NCI-H146 treated with DMSO at 0.1 percent for 48 hours (cell line): ENCODE measurements at regions not wholly inside any gene's neighbourhood (a gene's known extent, or its start where the extent isn't known, plus 50 kb on each side); places are given as distances from the start of the nearest gene placed in this dataset.
"Not testable (repeated sequence)": the region's sequence is repeated elsewhere in the genome, so short reads cannot be mapped to it uniquely, and the experiment has no call there.

Experiments
- DNase-seq: peaks from one replicate; lab custom pipeline; 2025; ENCODE audit not compliant: unreplicated experiment; lab: John Stamatoyannopoulos, UW

DNA sequence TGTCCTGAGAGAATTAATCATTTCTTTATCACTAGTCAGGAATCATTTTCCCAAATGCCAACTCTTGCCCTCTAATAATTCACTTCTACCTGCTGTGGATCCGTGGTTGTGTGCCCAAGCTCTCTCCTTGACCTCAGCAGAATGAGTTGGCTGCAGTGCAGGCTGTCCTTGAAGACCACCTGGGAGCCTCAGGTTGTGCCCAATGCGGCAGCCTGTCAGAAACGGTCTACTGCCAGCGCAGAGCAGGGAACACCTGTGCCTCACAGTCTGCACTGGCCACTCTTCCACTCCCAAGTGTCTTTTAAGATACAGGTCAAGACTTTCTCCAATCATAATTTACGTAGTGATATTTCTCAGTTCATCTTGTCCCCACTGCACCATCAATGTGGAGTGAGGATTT lies 246.0 kb upstream of the PHF14 start:
- DNase-seq = no peak

DNA sequence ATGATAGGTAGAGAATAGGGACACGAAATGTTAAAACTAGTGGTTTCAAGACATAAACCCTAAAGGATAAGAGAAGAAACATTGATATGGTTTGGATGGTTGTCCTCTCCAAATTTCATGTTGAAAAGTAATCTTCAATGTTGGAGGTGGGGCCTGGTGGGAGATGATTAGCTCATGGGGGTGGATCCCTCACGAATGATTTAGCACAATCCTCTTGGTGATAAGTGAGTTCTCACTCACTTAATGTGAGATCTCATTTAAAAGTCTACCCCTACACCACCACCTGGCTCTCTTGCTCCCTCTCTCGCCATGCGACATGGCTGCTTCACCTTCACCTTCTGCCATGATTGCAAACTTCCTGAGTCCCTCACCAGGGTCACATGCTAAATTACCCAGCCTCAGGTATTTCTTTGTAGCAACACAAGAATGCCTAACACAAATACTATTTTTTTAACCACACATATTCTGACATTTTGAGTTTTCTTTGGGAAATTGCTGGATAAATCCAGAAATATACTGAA lies 242.4 kb upstream of the PHF14 start:
- DNase-seq = no peak

- no peak for DNase-seq
These were observed 239.9 kb upstream of the PHF14 start for GRCh38 chr7:10733747-10734146.

- DNase-seq = no peak
These were observed 239.1 kb upstream of the PHF14 start for GRCh38 chr7:10734595-10734994.

- no peak for DNase-seq
These were observed 234.3 kb upstream of the PHF14 start for GRCh38 chr7:10739401-10739800.

GRCh38 chr7:10740805-10741204 lies 232.9 kb upstream of the PHF14 start:
- no peak for DNase-seq

DNA sequence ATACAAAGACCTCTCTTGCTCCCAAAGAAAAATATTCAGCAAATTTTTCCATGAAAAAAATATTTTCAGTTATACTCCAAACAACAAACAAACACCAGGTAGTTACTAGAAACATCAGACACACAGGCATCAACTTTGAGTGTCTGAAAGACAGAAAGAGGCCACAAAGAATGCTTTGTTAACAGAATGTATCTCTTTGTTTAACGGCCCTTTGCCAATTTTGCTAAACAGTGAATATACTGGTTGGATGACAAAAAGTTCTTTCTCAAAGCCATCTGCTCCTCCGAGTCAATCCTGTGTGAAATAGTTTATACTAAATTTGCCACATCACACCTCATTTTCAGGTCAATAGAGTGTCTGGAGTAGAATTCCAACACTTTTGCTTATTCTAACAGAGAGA lies 216.7 kb upstream of the PHF14 start:
- DNase-seq = no peak

GRCh38 chr7:10759120-10759519 lies 214.6 kb upstream of the PHF14 start:
- DNase-seq = no peak

- no peak for DNase-seq
These were observed 205.9 kb upstream of the PHF14 start for GRCh38 chr7:10767771-10768170.

DNA sequence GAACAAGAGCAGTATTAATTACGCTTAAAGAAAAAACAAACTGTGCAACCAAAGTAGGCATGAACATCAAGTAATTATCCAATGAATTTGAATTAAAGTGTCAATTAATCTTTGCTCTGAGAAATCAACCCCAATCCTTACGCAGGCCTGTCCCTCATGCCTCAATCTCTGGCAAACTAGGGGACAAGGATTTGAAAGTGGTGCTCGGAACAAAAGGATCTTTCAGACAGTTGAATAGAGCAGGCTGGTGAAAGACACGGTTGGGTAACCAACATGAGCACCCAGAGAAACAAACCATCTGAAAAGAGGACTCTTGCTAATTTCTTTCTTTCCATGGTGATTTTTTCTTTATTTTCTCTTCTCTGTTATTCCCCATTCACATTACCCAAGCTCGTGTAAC lies 203.5 kb upstream of the PHF14 start:
- DNase-seq = no peak

DNA sequence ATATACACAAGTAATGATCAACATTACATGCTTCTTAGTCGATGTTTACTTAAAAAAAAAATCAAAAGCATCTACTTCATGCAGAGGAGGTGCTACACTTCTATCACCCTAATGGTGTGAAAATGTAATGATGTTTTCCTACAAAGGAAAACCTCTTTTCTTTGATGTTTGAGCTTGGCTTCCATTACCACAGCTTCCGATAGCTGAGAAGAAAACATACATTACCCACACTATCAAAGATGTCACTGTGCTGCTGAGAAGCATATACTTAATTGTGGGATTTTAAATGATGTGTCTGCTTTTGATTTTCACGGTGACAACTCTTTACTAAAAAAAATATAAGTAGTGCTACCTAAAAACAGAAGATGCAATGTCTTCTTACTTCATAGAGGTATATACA lies 200.2 kb upstream of the PHF14 start:
- DNase-seq = no peak

GRCh38 chr7:10779465-10780399 lies 193.9 kb upstream of the PHF14 start:
- DNase-seq = no peak

DNA sequence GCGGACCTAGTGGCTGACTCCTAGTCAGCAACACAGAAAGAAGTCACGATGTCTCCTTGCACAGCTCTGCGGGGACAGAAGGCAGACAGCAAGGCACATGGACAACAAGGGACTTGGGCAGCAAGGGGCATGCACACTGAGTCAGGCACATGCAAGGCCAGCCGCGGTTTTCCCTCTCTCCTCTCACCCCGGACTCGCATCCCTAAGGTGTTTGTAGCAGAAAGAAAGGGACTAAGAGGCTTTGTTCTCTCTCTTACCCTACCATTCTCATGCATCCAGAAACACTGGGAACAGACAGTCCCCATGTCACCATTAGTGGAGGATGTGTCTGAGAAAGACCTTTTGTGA lies 193.3 kb upstream of the PHF14 start:
- DNase-seq = no peak

DNA sequence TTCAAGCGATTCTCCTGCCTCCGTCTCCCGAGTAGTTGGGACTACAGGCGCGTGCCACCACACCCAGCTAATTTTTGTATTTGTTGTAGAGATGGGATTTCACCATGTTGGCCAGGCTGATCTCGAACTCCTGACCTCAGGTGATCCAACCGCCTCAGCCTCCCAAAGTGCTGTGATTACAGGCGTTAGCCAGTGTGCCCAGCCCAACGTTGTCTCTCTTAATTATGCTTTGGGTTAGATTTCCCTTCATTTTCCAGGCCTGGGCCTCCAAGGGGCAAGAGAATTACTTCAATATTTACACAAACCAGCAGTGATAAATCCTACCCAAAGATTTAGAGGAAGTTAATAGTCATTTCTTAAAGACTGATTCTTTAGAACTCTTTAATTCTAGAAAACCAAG lies 186.7 kb upstream of the PHF14 start:
- DNase-seq = not testable (repeated sequence)

DNA sequence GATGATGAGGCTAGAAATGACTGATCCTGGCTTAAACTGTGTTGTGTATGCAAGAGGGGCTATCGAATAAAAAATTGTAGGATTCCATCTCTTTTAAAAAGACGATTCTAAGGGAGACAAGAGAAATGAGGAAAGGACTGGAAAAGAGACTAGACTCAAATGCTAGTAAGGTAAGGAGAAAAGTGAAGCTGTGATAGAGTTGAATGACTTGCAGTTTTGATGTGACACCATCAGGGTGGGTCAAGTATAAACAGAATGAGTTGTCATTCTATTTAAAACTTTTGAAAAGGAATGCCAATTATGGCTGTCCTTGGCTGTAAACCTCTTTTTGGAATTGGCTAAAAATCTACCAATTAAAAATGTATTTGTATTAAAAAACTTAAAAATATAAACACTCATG lies 184.5 kb upstream of the PHF14 start:
- DNase-seq = no peak

GRCh38 chr7:10790910-10791309 lies 182.8 kb upstream of the PHF14 start:
- DNase-seq = no peak

DNA sequence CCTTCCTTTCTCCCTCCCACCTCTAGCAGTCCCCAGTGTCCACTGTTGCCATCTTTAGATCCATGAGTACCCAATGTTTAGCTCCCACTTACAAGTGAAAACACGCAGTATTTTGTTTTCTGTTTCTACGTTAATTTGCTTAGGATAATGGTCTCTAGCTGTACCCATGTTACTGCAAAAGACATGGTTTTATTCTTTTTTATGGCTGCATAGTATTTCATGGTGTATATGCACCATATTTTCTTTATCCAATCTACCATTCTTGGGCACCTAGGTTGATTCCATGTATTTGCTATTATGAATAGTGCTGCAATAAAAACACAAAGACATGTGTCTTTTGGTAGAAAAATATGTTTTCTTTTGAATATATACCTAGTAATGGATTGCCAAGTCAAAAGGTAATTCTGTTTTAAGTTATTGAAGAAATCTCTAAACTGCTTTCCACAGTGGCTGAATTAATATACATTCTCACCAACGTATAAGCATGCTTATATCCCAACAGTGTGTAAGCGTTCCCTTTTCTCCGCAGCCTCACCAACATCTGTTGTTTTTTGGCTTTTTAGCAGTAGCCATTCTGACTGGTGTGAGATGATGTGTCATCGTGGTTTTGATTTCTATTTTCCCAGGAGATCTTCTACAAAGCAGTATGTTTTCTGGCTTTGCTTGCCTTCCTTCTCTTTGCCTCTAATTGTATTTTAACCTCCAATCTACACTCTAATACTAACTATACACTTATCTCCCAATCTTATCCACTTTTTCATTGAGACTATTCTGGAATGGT lies 179.5 kb upstream of the PHF14 start:
- no peak for DNase-seq

- no peak for DNase-seq
These were observed 176.5 kb upstream of the PHF14 start for GRCh38 chr7:10797157-10797556.

DNA sequence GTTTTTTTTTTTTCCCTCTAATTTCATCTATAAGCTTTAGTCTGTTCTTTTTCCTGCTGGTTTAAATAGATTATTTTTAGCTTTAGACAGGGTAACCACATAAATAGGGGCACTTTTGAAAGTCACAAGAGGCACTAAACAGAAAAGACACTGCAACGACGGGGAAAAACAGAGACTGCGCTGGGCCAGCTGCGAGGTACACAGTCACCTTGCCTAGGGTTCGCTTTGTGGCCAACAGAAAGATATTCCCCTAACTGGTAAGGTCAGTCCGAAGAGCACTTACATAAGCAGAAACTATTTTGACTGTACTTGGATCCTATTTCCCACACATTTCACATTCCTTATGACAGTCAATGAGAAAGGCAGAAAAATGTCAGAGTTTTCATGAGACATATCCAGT lies 175.6 kb upstream of the PHF14 start:
- DNase-seq = no peak

DNA sequence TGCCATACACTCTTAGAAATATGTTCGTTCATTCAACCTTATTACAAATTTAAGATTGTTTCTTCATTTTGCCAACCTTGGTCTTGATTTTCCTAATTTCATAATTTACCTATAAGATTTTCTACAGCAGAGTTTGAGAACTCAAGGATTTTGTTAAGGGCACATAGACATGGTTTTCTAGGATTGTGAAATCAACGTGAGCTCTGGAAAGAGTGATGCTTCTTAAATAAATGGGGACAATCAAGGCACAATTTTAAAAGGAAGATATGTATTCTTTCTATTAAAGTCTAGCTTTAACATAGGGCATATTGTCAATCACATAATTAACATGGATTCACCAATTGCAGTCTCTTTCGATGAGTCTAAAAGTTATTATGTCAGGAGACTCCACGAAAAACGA lies 174.2 kb upstream of the PHF14 start:
- DNase-seq = no peak

DNA sequence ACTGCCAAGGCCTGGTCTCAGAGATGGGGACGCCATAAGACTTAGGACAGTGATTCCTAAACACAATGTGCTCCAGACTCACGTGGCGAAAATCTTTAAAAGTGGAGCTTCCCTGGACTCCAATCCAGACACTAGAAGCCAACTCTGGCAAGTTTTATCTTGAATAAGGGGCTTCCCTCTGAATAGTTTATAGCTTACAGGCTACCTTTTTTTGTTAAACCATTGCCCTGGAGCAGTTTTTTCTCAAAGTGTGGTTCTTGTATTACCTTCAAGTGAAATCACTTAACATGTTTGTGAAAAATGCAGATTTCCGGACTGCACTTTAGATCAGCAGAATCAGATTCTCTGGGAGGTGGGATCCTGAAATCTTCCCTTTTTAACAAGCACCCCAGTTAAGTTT lies 171.7 kb upstream of the PHF14 start:
- DNase-seq = no peak

DNA sequence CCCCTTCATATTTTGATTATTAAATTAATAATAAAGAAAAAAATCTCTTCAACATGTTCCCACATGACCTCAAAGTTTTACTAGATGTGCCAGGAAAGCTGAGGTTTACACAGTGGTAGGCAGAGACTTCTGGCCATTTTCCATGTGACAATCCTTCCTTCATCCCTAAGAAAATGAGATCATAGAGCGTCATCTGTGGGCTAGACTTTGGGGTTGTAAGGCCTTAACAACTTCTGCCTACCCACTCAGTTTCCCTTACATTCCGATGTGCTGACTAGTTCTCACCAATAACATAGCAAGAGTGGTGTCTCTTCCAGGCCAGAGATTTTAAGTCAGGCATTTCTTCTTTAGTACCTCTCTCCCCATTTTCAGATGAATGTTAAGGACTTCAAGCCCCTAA lies 171.1 kb upstream of the PHF14 start:
- DNase-seq = no peak
